HepG2 (cell line): ENCODE measurements at regions not wholly inside any gene's neighbourhood (a gene's known extent, or its start where the extent isn't known, plus 50 kb on each side); places are given as distances from the start of the nearest gene placed in this dataset.

Source experiments
- ATAC-seq: fragments of 200-7000 bp; cut with Tn5 transposase; 3 replicates; pipeline ENCODE4 v1.9.1; 2020; ENCODE audit warnings: mild to moderate bottlenecking, moderate library complexity
- BruUV-seq: library from RNA; stranded (reverse); fragments of 400-500 nt; replicated peaks from 2 replicates; lab custom pipeline; 2021; lab: Mats Ljungman, UMichigan
- CTCF ChIA-PET: fragments of 300-600 bp; formaldehyde crosslinking; extraction: SDS; loops from one replicate; lab custom pipeline; 2021; ENCODE audit warnings: low total read pairs, inconsistent platforms, low intra/inter-chr PET ratio; lab: Yijun Ruan, JAX
- POLR2A ChIA-PET: fragments of 350-600 bp; sonication (Branson Sonifier 250); formaldehyde crosslinking; loops from one replicate; lab custom pipeline; 2020; ENCODE audit warnings: antibody characterized with exemption, inconsistent platforms; lab: Yijun Ruan, JAX
- DNase-seq: peaks from one replicate; pipeline ENCODE4 v3.0.0-alpha.2; 2015; ENCODE audit warnings: low spot score
- FAIRE-seq: peaks from 3 replicates; lab custom pipeline; 2011; peaks lifted over from hg19 to GRCh38; lab: Jason Lieb, UNC
- H2AFZ ChIP-seq: one replicate; pipeline ENCODE4 v1.6.1; 2011; ENCODE audit warnings: low read length, inconsistent platforms
- H3K27ac ChIP-seq: fragments of 300-600 bp; 3 replicates; pipeline ENCODE4 v1.8.0; 2011; ENCODE audit warnings: mixed run types, mild to moderate bottlenecking, mixed read lengths, low read length, inconsistent platforms; ENCODE audit not compliant: insufficient read depth; ENCODE audit errors: extremely low read length
- H3K27me3 ChIP-seq, 2 experiments: fragments of 200-600 bp in 1 of 2; 2 replicates in 1 of 2; 3 replicates in 1 of 2; pipeline versions ENCODE4 v1.6.0 to v1.8.0; 2011; ENCODE audit warnings: low read length in 2 of 2, mild to moderate bottlenecking in 2 of 2, moderate library complexity in 2 of 2, inconsistent platforms in 1 of 2; ENCODE audit not compliant: insufficient read depth in 2 of 2, control insufficient read depth in 1 of 2
- H3K36me3 ChIP-seq, 2 experiments: fragments of 200-600 bp in 1 of 2; replicated peaks in 1 of 2; 2 replicates in 1 of 2; 3 replicates in 1 of 2; pipeline versions ENCODE4 v1.5.1 to v1.8.0; 2011; ENCODE audit warnings: low read length in 2 of 2, inconsistent platforms in 1 of 2; ENCODE audit not compliant: insufficient read depth in 2 of 2, control insufficient read depth in 1 of 2
- H3K4me1 ChIP-seq: 2 replicates; pipeline ENCODE4 v1.5.1; 2012; ENCODE audit warnings: low read length, inconsistent platforms; ENCODE audit not compliant: insufficient read depth
- H3K4me2 ChIP-seq: 2 replicates; pipeline ENCODE4 v1.6.0; 2011; ENCODE audit warnings: low read depth, low read length, inconsistent platforms
- H3K4me3 ChIP-seq, 3 experiments: fragments of 200-600 bp in 1 of 3; sonication (generic), shearing (Covaris generic) in 1 of 3; replicated peaks in 1 of 3; 2 replicates each; pipeline ENCODE4 v1.5.1; 2011 to 2016; ENCODE audit warnings: low read length in 3 of 3, inconsistent platforms in 2 of 3, low read depth in 2 of 3, mild to moderate bottlenecking in 2 of 3, control low read depth in 1 of 3, mixed read lengths in 1 of 3; ENCODE audit not compliant: insufficient read depth in 1 of 3
- H3K79me2 ChIP-seq: one replicate; pipeline ENCODE4 v1.6.1; 2011; ENCODE audit warnings: low read length, inconsistent platforms; ENCODE audit not compliant: insufficient read depth
- H3K9ac ChIP-seq: 2 replicates; pipeline ENCODE4 v1.6.0; 2011; ENCODE audit warnings: mild to moderate bottlenecking, low read depth, low read length, inconsistent platforms; ENCODE audit not compliant: insufficient read depth
- H3K9me3 ChIP-seq: 2 replicates; pipeline ENCODE4 v1.5.1; 2012; ENCODE audit warnings: mild to moderate bottlenecking, low read length
- H4K20me1 ChIP-seq: 2 replicates; pipeline ENCODE4 v1.6.0; 2011; ENCODE audit warnings: inconsistent platforms, mild to moderate bottlenecking, low read length, moderate library complexity; ENCODE audit not compliant: insufficient read depth
- HMG20A ChIP-seq: IDR thresholded peaks from 2 replicates; pipeline ENCODE4 v1.6.1; 2016; ENCODE audit warnings: borderline replicate concordance
- MBD4 ChIP-seq: IDR thresholded peaks from 2 replicates; pipeline ENCODE4 v1.6.1; 2012; ENCODE audit warnings: low read length, inconsistent platforms, borderline replicate concordance
- RORA ChIP-seq: sonication (generic); formaldehyde crosslinking; IDR thresholded peaks from 2 replicates; pipeline ENCODE4 v1.5.0; 2020; ENCODE audit warnings: mild to moderate bottlenecking, missing genetic modification reagents, moderate library complexity
- TCF12 ChIP-seq, 2 experiments: fragments of 450-650 bp in 1 of 2; sonication (generic) in 1 of 2; formaldehyde crosslinking in 1 of 2; IDR thresholded peaks; 2 replicates each; pipeline versions ENCODE4 v1.6.1 to v1.8.0; 2017 to 2022; ENCODE audit warnings: antibody characterized with exemption in 1 of 2, mild to moderate bottlenecking in 1 of 2, missing genetic modification reagents in 1 of 2, moderate library complexity in 1 of 2
- TP53 ChIP-seq: sonication (generic); formaldehyde crosslinking; conservative IDR thresholded peaks from 2 replicates; pipeline ENCODE4 v1.4.0; 2020; ENCODE audit warnings: missing genetic modification reagents
- YEATS2 ChIP-seq: sonication (generic); formaldehyde crosslinking; IDR thresholded peaks from 2 replicates; pipeline ENCODE4 v1.4.0; 2020; ENCODE audit warnings: missing genetic modification reagents, borderline replicate concordance
- ZNF792 ChIP-seq: IDR thresholded peaks from 2 replicates; pipeline ENCODE4 v1.6.1; 2016
- WGBS: methylation state at CpG from one replicate; pipeline ENCODE4 v1.1.6; 2017; ENCODE audit warnings: low lambda C conversion rate; 5-methylcytosine and 5-hydroxymethylcytosine counted together
- in situ Hi-C: cut with HindIII; loops from 2 replicates; pipeline ENCODE4 v1.10.0; 2017; ENCODE audit warnings: low pct_unique_long_range_greater_than_20kb; ENCODE audit not compliant: extremely low pct_ligation_motif_present
- intact Hi-C: fragments of 100-400 bp; cut with micrococcal nuclease; formaldehyde crosslinking; loops from one replicate; pipeline ENCODE4 v1.10.0; 2022; ENCODE audit not compliant: unreplicated experiment
- TF ChIP-seq, protein P1 (sequence below): sonication (generic); formaldehyde crosslinking; IDR thresholded peaks from 2 replicates; pipeline ENCODE4 v1.5.1; 2020; ENCODE audit warnings: mild to moderate bottlenecking, missing genetic modification reagents, borderline replicate concordance
- TF ChIP-seq, protein P2 (sequence below): IDR thresholded peaks from 2 replicates; pipeline ENCODE4 v1.6.1; 2018; ENCODE audit warnings: missing genetic modification reagents
- TF ChIP-seq, protein P3 (sequence below): sonication (generic); formaldehyde crosslinking; IDR thresholded peaks from 2 replicates; pipeline ENCODE4 v1.5.1; 2020; ENCODE audit warnings: mild to moderate bottlenecking, missing genetic modification reagents, moderate library complexity

DNA sequence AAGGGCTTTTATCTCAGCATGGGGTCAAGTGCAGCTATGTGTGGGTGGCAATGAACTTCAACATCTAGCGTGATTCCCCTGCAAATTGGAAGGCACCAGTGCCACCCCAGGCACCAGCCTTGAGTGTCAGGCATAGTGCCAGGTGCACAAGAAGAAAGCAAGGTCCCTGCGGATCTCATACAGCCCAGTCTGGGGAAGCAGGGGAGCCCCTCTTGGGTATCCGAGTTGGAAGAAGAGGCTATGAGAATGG, 269.0 kb downstream of the RPS24 start (continued):
- TF ChIP-seq, protein P1, sequence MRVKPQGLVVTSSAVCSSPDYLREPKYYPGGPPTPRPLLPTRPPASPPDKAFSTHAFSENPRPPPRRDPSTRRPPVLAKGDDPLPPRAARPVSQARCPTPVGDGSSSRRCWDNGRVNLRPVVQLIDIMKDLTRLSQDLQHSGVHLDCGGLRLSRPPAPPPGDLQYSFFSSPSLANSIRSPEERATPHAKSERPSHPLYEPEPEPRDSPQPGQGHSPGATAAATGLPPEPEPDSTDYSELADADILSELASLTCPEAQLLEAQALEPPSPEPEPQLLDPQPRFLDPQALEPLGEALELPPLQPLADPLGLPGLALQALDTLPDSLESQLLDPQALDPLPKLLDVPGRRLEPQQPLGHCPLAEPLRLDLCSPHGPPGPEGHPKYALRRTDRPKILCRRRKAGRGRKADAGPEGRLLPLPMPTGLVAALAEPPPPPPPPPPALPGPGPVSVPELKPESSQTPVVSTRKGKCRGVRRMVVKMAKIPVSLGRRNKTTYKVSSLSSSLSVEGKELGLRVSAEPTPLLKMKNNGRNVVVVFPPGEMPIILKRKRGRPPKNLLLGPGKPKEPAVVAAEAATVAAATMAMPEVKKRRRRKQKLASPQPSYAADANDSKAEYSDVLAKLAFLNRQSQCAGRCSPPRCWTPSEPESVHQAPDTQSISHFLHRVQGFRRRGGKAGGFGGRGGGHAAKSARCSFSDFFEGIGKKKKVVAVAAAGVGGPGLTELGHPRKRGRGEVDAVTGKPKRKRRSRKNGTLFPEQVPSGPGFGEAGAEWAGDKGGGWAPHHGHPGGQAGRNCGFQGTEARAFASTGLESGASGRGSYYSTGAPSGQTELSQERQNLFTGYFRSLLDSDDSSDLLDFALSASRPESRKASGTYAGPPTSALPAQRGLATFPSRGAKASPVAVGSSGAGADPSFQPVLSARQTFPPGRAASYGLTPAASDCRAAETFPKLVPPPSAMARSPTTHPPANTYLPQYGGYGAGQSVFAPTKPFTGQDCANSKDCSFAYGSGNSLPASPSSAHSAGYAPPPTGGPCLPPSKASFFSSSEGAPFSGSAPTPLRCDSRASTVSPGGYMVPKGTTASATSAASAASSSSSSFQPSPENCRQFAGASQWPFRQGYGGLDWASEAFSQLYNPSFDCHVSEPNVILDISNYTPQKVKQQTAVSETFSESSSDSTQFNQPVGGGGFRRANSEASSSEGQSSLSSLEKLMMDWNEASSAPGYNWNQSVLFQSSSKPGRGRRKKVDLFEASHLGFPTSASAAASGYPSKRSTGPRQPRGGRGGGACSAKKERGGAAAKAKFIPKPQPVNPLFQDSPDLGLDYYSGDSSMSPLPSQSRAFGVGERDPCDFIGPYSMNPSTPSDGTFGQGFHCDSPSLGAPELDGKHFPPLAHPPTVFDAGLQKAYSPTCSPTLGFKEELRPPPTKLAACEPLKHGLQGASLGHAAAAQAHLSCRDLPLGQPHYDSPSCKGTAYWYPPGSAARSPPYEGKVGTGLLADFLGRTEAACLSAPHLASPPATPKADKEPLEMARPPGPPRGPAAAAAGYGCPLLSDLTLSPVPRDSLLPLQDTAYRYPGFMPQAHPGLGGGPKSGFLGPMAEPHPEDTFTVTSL (CRISPR knock-in tag): 0 out of 2 replicates have a peak, but pooled peaks have one; percentile 30
- no peak for TF ChIP-seq ZNF792 (CRISPR knock-in tag)
- TF ChIP-seq MBD4: no peak
- TF ChIP-seq, protein P2, sequence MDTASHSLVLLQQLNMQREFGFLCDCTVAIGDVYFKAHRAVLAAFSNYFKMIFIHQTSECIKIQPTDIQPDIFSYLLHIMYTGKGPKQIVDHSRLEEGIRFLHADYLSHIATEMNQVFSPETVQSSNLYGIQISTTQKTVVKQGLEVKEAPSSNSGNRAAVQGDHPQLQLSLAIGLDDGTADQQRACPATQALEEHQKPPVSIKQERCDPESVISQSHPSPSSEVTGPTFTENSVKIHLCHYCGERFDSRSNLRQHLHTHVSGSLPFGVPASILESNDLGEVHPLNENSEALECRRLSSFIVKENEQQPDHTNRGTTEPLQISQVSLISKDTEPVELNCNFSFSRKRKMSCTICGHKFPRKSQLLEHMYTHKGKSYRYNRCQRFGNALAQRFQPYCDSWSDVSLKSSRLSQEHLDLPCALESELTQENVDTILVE (CRISPR knock-in tag): no peak

DNA sequence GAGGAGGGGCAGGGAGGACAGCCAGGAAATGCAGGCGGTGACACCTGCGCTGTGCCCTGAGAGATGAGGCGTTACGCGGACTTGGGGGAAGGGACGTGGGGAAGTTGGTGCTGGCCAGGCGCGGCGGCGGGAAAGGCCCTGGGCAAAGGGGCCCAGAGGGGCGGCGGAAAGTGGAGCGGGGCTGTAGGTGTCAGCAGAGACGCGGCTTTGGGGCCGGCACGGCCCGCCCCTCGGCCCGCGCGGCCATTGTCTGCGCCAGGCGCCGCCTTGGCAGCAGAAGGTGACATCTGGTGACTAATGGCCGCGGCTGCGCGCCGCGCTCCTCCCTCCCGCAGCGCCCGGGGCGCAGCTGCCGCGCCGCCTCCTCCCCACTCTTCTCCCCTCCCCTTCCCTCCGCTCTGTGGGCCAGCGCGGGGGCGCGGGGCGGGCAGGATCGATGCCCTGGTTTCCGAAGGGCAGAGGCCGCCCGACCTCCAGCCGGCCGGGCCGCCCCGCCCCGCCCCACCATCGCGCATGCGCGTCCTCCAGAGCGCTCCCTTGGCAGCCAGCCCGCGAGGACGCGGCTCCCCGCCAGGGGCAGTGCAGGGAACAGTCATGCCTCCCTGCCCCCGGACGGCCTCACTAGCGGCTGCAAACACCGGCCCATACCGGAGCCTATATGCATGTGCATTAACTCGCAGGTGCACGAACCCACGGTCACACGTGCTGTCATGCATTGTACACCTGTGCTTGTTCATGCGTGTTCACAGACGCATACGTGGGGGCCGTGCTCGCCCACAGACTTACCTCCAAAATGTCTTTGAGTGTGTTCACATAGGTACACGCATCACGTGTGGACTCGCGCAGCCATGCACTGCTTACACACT, 269.6 kb downstream of the RPS24 start:
- Histone ChIP-seq H3K4me2 (peak overlapping the region; percentile 96), H2AFZ (no peak overlapping the region), H4K20me1 (no peaks in the 10 kb centered on the region), H3K36me3 (no peaks in the 10 kb centered on the region), H3K9me3 (no peaks in the 10 kb centered on the region), H3K4me1 (peaks cover 16% of the 10 kb centered on the region), H3K27me3 (peaks cover 0 to 2% of the 10 kb centered on the region in 2 experiments; a peak in 2 of 5 replicates), H3K4me3 (peak overlapping the region; percentile 60 to 89 (median 61)), H3K9ac (peak overlapping the region; percentile 75), H3K27ac (peak overlapping the region; percentile 45), H3K79me2 (no peaks in the 10 kb centered on the region)
- no TSS peak for BruUV-seq
- 13% methylated on average over 23 of the region's 81 CpGs for WGBS
- intact Hi-C loops (loop anchor here (10.0 kb wide), 2 partner anchors 258 to 282 kb away; no protein-coding TSS in a partner anchor), in situ Hi-C loops (no loop called here)
- ChIA-PET CTCF (interaction anchor here (1.7 kb wide), 1 partner anchor 354 kb away, joined by 5 read pairs; no protein-coding TSS in a partner anchor), POLR2A (interaction anchor here (1.5 kb wide), 1 partner anchor 217 kb away, joined by 3 read pairs; no protein-coding TSS in a partner anchor)
- ATAC-seq: peak; percentile 93
- DNase-seq: peak; percentile 89
- FAIRE-seq: peak; percentile 53
- TF ChIP-seq TP53 (CRISPR knock-in tag): no peak
- TF ChIP-seq YEATS2: peak; percentile 39
- TF ChIP-seq HMG20A: no peak
- TF ChIP-seq RORA (CRISPR knock-in tag): no peak
- TF ChIP-seq TCF12 (IDR thresholded peaks at IDR 0.05): no peak
- peak; percentile 71; the same call in 1 of the 2 replicates for TF ChIP-seq TCF12 (CRISPR knock-in tag; IDR thresholded peaks at IDR 0.05)
- TF ChIP-seq, protein P3, sequence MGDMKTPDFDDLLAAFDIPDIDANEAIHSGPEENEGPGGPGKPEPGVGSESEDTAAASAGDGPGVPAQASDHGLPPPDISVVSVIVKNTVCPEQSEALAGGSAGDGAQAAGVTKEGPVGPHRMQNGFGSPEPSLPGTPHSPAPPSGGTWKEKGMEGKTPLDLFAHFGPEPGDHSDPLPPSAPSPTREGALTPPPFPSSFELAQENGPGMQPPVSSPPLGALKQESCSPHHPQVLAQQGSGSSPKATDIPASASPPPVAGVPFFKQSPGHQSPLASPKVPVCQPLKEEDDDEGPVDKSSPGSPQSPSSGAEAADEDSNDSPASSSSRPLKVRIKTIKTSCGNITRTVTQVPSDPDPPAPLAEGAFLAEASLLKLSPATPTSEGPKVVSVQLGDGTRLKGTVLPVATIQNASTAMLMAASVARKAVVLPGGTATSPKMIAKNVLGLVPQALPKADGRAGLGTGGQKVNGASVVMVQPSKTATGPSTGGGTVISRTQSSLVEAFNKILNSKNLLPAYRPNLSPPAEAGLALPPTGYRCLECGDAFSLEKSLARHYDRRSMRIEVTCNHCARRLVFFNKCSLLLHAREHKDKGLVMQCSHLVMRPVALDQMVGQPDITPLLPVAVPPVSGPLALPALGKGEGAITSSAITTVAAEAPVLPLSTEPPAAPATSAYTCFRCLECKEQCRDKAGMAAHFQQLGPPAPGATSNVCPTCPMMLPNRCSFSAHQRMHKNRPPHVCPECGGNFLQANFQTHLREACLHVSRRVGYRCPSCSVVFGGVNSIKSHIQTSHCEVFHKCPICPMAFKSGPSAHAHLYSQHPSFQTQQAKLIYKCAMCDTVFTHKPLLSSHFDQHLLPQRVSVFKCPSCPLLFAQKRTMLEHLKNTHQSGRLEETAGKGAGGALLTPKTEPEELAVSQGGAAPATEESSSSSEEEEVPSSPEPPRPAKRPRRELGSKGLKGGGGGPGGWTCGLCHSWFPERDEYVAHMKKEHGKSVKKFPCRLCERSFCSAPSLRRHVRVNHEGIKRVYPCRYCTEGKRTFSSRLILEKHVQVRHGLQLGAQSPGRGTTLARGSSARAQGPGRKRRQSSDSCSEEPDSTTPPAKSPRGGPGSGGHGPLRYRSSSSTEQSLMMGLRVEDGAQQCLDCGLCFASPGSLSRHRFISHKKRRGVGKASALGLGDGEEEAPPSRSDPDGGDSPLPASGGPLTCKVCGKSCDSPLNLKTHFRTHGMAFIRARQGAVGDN: peak; percentile 90
